HG03280 (cell line): ENCODE measurements at regions not wholly inside any gene's neighbourhood (a gene's known extent, or its start where the extent isn't known, plus 50 kb on each side); places are given as distances from the start of the nearest gene placed in this dataset.
"Not testable (repeated sequence)": the region's sequence is repeated elsewhere in the genome, so short reads cannot be mapped to it uniquely, and the experiment has no call there.

ENCODE experiments used
- ATAC-seq: cut with Tn5 transposase; IDR thresholded peaks from one replicate; pipeline ENCODE4 v1.9.1; 2021; ENCODE audit warnings: mild to moderate bottlenecking, moderate library complexity; ENCODE audit not compliant: unreplicated experiment

DNA sequence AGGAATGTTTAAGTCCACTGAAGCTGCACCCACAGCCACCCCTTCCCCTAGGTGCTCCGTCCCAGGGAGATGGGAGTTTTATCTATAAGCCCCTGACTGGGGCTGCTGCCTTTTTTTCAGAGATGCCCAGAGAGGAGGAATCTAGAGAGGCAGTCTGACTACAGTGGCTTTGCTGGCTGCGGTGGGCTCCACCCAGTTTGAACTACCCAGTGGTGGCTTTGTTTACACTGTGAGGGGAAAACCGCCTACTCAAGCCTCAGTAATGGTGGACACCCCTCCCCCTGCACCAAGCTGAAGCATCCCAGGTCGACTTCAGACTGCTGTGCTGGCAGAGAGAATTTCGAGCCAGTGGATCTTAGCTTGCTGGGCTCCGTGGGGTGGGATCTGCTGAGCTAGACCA, 298.0 kb downstream of the PLK2 start:
- ATAC-seq, result not testable (repeated sequence)

- no peak for ATAC-seq
Observed at GRCh38 chr5:58156973-58157701, 302.7 kb downstream of the PLK2 start.

- no peak for ATAC-seq
Observed at GRCh38 chr5:58156361-58156760, 303.5 kb downstream of the PLK2 start.

DNA sequence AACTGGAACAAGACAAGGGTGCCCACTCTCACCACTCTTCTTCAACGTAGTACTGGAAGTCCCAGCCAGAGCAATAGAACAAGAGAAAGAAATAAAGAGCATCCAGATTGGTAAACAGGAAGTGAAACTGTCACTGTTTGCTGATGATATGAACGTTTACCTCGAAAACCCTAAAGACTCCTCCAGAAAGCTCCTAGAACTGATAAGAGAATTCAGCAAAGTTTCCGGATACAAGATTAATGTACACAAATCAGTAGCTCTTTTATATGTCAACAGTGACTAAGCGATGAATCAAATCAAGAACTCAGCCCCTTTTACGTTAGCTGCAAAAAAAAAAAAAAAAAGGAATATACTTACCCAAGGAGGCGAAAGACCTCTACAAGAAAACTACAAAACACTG, 306.6 kb downstream of the PLK2 start:
- no peak for ATAC-seq

DNA sequence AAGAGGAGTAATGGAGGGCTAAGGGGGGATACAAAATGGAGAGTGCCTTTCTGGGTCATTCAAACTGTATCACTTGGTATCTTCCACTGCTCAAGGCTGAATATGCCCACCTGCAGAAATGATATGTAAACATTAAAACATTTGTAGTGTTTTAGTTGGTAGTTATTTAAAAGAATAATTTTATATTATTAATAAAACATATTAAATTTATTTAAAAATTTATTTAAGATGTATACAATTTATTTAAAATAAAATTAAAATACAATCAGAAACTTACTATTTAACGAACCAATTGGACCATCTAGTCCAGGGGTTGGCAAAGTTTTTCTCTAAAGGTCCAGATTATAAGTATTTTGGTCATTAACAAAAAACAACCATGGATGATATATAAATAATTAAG, 308.5 kb downstream of the PLK2 start:
- ATAC-seq, result no peak

DNA sequence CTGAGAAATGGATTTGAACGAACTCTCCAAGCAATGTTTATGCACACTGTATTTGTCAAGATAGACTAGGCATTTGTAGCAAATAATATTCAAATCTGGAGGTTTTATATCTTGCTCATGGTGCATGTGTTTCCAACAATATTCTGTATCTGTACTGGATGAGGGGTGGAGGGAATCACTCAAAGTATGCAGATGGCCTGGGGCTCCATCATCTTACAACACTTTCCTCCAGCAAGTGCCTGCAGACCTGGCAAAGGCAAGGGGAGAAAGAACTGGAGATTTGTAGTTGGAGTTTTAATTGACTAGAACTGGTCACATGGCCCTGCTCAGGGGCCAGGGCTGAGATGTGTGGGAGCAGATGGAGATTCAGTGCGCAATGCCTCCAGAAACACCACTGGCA, 309.0 kb downstream of the PLK2 start:
- no peak for ATAC-seq

DNA sequence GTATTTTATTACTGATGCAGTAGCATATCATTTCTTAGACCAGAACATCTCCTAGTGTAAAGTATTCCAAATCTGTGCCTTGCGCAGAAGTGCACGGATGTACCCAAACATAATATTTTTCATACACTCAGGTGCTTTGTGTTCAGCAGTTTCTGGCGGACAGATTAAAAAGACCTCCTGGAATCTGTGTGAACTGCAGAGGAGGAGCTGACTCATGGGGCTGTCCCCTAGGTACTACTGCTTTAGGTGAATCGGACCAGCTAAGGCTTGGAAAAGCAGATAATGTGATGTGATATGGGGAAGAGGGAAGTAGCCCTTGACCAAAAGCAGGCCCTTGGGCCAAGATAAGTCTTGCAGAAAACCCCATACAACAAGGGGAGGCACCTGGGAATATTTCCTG, 310.1 kb downstream of the PLK2 start:
- ATAC-seq, result no peak

DNA sequence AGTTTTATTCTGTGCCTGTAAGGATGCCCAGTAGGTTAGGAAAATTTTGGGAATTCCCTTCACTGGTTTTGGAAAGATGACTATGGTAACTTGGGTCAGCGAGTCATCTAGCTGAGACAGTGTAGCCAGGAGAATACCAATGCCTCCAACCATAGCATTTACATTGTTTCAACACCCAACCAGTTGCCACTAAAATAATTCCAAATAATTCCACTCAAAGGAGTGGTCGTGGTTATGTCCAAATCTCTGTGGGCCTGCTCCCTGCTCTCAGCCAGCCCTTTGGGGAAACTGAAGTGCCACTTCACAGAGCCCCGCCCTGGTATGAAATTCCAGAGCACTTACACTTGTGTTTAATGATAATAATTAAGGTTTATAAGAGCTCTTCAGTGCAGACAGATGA, 310.5 kb downstream of the PLK2 start:
- ATAC-seq, result no peak

DNA sequence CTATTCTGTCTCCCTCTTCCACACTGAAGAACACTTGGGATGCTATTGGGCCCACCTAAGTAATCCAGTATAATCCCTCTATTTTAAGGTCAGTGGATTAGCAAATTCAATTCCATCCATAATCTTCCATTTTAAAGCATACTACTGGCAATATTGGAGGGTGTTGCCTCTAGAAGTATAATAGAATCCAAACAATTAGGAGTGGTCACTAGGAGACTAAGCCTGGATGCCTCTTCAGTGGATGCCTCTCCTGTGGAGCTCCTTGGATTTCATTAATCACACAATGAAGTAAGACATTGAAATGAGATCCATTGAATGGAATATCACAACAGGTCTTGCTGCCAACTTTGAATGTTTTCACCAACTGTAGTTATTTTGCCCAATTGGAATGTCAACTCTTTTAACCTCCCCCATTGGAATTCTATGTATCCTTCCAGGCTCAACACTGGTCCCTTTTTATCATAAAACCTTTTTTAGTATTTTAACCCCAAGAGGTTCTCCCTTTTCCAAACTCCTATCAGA, 311.6 kb downstream of the PLK2 start:
- no peak for ATAC-seq

DNA sequence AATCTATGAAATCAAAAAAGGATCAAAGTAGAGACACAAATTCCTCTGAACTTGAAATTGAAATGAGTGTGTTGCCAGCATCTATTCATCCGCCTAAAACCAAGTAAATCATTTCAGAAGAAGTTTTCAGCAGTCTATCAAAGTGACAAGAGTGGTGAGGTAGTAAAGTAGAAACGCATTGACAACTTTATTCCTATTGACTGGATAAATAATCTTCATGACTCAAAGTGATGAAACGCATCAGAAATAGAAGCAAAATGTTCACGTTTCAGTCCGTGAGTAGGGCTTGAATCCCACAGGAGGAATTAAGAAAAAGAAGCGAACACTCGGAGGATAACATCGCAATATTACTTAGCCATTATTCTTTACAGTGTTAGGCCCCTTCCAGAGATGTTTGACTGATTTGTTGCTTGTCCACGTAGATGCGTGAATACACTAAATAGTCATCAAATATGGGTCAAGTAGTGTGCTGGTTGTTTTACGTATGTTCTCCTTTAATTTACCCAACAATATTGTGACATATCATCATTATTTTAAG, 314.4 kb downstream of the PLK2 start:
- ATAC-seq, result no peak

- ATAC-seq, result no peak
Observed at GRCh38 chr5:58143727-58144126, 316.2 kb downstream of the PLK2 start.

DNA sequence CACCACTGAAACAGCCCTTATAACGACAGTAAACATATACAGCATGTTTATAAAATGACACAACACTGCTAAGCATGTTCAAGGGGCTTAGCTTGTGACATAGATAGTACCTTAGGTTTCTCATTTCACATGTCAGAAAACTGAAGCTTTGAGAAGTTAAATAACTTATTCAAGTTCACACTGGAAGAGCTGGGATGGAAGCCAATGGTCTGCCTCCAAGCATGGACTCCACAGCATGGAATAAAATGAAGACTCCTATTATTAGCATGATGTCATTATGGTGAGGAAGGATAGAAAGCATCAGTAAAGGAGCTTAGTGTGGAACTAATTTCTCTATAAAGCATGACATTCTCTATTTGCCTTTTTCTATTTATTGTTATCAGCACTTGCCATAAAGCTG, 316.7 kb downstream of the PLK2 start:
- no peak for ATAC-seq

- ATAC-seq, result no peak
Observed at GRCh38 chr5:58138791-58139190, 321.1 kb downstream of the PLK2 start.

DNA sequence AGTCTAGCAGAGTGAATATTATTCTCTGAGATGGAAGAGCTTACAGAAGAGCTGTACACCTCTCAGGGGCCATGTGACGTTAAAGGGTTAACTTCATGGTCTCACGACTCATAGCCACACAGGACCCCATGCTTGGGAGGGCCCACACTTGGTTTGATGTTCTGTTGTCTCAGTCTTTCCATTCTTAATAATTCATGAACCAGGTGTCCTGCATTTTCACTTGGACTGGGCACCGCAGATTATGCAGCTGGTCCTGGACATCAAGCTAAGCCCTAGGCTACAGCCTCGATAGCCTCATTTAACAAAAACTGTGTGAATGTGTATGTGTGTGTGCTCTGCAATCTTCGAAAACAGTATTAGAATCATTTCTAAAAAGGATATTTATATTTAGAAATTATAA, 323.5 kb downstream of the PLK2 start:
- no peak for ATAC-seq

- no peak for ATAC-seq
Observed at GRCh38 chr5:58135571-58136335, 324.1 kb downstream of the PLK2 start.

DNA sequence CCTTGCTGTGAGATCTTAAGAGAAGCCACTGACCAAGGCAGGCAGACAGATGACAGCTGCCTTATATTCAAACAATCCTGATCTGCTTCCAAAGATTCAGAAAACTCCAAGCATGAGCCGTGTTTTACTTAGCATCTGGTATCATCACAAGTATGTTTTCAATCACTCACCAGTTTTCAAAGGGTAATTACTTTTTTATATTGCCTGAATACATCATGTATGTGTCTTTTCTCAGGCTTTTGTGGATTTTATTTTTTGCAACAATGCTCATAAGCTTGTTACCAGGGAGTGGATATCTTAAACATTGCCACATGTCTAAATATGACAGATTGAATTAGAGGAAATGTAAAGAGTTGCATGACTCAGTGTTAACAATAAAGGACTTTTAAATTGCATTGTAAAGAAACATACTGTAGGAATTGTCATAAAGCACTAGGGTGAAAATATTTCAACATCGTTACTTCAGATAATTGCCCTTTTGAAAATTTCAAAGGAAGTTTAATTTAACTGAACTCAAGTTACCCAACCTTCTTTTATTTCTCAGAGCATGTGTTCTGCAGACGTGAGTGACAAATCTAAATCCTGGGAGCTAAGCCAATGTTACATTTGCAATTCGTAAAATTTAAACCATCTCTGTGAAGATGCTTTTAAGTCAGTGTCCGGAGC, 326.1 kb downstream of the PLK2 start:
- ATAC-seq, result no peak

GRCh38 chr5:58133216-58133615, 326.7 kb downstream of the PLK2 start:
- no peak for ATAC-seq

DNA sequence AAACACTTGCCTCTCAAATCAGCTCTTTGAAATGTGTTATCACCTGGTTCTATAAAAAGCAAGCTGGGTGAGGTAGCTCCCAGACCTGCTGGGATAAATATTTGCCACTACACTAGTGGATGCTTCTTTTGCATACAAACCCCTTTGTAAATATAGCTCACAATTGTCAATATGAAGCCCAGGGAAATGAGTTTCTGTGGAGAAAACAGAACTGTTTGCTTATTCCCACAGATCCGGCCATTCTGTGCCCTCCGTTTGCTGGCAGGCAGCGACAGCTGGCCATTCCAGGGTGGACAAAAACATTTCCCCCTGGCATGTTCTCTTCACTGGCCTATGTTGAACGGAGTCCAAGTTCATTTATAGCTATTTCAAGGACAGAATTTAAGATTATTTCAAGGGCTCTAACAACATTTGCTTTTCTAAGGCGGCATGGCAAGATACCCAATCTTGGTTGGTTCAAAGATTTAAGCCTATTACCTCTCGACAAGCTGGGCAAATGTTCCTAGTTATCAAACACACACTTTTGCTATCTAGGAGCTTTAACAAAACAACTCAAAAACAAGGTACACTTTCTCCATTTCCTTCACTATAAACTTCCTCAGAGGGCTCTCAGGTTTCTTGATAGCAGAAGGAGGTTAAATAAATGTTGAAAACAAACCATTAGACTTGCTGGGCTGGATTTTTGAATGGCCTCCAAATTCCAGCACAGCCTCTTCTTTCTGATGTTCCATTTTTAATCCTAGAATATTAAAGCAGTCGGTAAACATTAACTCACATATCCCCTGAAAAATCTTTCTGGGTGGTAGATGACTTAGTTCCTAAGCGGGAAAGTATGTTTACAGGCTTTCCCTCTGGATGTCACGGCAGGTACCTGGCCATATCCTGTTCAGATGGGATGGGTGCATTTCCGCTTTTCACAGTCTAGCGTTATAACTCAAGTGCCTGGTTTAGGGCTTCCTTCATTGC, 332.3 kb downstream of the PLK2 start:
- no peak for ATAC-seq

GRCh38 chr5:58123501-58123900, 336.4 kb downstream of the PLK2 start:
- ATAC-seq, result no peak

DNA sequence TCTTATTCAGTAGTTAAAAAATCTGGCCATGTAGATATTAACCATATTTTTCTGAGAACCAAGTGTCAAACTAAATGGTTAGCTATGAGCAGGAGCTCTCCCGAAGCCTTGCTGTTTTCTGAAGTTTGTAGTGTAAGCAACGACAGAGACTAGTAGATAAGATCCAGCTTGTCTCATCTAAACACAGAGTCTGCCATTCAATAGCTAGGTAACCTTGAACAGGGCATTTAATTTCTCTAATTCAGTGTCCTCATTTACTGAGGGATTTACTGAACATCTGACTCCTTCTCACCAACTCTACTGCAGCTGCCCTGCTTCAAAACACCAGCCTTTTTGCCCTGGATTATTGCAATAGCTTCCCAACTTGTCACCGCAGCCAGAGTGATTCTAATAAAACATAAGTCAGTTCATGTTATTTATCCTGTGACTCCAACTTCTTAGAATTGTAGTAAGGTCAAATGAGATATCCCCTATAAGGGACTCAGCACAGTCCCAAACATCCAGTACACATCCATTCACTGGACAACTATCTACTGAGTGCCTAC, 337.0 kb downstream of the PLK2 start:
- ATAC-seq, result no peak
